Loucy (cell line): ENCODE measurements at regions not wholly inside any gene's neighbourhood (a gene's known extent, or its start where the extent isn't known, plus 50 kb on each side); places are given as distances from the start of the nearest gene placed in this dataset.

Experiments used
- H2AFZ ChIP-seq: fragments of 200-600 bp; sonication (generic); 2 replicates; pipeline ENCODE4 v1.6.0; 2016; ENCODE audit warnings: antibody characterized with exemption, mild to moderate bottlenecking, low read length, moderate library complexity
- H3F3A ChIP-seq: fragments of 200-600 bp; 2 replicates; pipeline ENCODE4 v1.6.0; 2016; ENCODE audit warnings: antibody characterized with exemption, low read depth, mild to moderate bottlenecking
- H3K27me3 ChIP-seq: fragments of 200-600 bp; sonication (generic); 2 replicates; pipeline ENCODE4 v1.6.1; 2014; ENCODE audit warnings: low read length, mild to moderate bottlenecking; ENCODE audit not compliant: insufficient read depth, poor library complexity, severe bottlenecking
- H3K36me3 ChIP-seq: fragments of 200-600 bp; sonication (generic); 2 replicates; pipeline ENCODE4 v1.6.1; 2016; ENCODE audit warnings: low read length; ENCODE audit not compliant: insufficient read depth
- H3K4me1 ChIP-seq: fragments of 200-600 bp; sonication (generic); 2 replicates; pipeline ENCODE4 v1.5.1; 2014; ENCODE audit warnings: low read length, mild to moderate bottlenecking; ENCODE audit not compliant: insufficient read depth, poor library complexity, severe bottlenecking
- H3K4me2 ChIP-seq: fragments of 200-600 bp; sonication (generic); 2 replicates; pipeline ENCODE4 v1.6.0; 2014; ENCODE audit warnings: antibody characterized with exemption, low read length, low read depth, mild to moderate bottlenecking; ENCODE audit not compliant: poor library complexity, severe bottlenecking
- H3K4me3 ChIP-seq: fragments of 200-600 bp; sonication (generic); 2 replicates; pipeline ENCODE4 v1.5.1; 2014; ENCODE audit warnings: low read length, mild to moderate bottlenecking, mixed read lengths; ENCODE audit not compliant: poor library complexity, severe bottlenecking
- H3K79me2 ChIP-seq: fragments of 200-600 bp; sonication (generic); 2 replicates; pipeline ENCODE4 v1.6.1; 2014; ENCODE audit warnings: low read length; ENCODE audit not compliant: insufficient read depth
- H3K9ac ChIP-seq: fragments of 200-600 bp; sonication (generic); 2 replicates; pipeline ENCODE4 v1.6.0; 2014; ENCODE audit warnings: mild to moderate bottlenecking, low read depth, low read length, moderate library complexity; ENCODE audit not compliant: poor library complexity, severe bottlenecking
- H3K9me2 ChIP-seq: fragments of 200-600 bp; sonication (generic); replicated peaks from 2 replicates; pipeline ENCODE4 v1.6.1; 2016; ENCODE audit warnings: low read depth, low read length, mixed read lengths
- H3K9me3 ChIP-seq: fragments of 200-600 bp; sonication (generic); 2 replicates; pipeline ENCODE4 v1.6.1; 2014; ENCODE audit warnings: mild to moderate bottlenecking, antibody characterized with exemption, low read length, low read depth; ENCODE audit not compliant: insufficient read depth
- H4K20me1 ChIP-seq: fragments of 200-600 bp; sonication (generic); 2 replicates; pipeline ENCODE4 v1.6.0; 2014; ENCODE audit warnings: antibody characterized with exemption, low read length, mild to moderate bottlenecking; ENCODE audit not compliant: insufficient read depth, poor library complexity, severe bottlenecking
- EZH2phosphoT487 ChIP-seq: fragments of 200-600 bp; IDR thresholded peaks from 2 replicates; pipeline ENCODE4 v1.6.1; 2018; ENCODE audit warnings: antibody characterized with exemption, mild to moderate bottlenecking, moderate library complexity, borderline replicate concordance
- TF ChIP-seq, protein P1 (sequence below): fragments of 200-600 bp; sonication (generic); conservative IDR thresholded peaks from 2 replicates; pipeline ENCODE4 v1.5.1; 2014; ENCODE audit warnings: mild to moderate bottlenecking, antibody characterized with exemption, low read length

DNA sequence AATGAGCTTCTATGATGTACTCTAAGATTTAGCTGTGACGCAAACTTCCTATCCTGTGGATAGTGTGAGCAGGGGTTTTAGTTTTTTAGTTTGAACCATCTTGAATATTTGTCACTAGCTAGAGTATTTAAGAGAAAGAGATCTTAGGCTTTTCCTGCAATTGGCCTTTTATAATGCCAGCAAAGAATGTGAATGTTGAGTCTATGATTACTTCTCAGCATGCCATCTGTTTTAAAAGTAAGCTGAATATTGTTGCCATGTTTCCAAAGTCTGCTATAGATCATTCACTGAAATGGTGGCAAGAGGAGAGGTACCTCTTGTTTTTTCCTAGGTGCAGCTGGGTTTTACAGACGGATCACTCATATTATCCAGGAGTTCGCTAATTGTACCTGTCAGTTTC lies 1783.6 kb upstream of the FLRT2 start:
- Histone ChIP-seq H3K4me3 (no peak overlapping the region), H4K20me1 (no peaks in the 10 kb centered on the region), H2AFZ (no peak overlapping the region), H3K9ac (no peak overlapping the region), H3K4me2 (no peak overlapping the region), H3K9me2 (no peaks in the 10 kb centered on the region), H3K79me2 (no peaks in the 10 kb centered on the region), H3K36me3 (no peaks in the 10 kb centered on the region), H3K27me3 (no peaks in the 10 kb centered on the region), H3K4me1 (no peaks in the 10 kb centered on the region), H3K9me3 (no peaks in the 10 kb centered on the region), H3F3A (no peaks in the 10 kb centered on the region)
- TF ChIP-seq, protein P1, sequence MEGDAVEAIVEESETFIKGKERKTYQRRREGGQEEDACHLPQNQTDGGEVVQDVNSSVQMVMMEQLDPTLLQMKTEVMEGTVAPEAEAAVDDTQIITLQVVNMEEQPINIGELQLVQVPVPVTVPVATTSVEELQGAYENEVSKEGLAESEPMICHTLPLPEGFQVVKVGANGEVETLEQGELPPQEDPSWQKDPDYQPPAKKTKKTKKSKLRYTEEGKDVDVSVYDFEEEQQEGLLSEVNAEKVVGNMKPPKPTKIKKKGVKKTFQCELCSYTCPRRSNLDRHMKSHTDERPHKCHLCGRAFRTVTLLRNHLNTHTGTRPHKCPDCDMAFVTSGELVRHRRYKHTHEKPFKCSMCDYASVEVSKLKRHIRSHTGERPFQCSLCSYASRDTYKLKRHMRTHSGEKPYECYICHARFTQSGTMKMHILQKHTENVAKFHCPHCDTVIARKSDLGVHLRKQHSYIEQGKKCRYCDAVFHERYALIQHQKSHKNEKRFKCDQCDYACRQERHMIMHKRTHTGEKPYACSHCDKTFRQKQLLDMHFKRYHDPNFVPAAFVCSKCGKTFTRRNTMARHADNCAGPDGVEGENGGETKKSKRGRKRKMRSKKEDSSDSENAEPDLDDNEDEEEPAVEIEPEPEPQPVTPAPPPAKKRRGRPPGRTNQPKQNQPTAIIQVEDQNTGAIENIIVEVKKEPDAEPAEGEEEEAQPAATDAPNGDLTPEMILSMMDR, result no peak
- no peak for TF ChIP-seq EZH2phosphoT487

DNA sequence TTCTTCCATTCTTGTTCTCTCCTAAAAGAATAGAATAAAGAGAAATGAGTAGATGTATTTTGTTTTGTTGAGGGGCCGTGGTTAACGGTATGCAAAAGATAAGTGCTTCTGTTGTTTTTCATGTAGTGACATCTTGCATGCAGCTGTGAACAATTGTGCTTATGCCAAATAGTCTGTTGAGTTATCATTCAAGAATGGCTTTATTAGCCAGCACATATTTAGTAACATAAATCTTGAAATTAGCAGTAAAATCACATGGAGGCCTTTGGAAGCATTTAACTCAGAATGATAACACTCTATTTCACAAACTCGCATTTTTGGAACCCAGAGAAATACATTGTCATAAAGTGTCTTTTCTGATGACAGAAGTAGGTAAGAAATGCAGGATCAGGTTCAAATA lies 1772.0 kb upstream of the FLRT2 start:
- Histone ChIP-seq H3K9ac (no peak overlapping the region), H3K9me2 (no peaks in the 10 kb centered on the region), H2AFZ (no peak overlapping the region), H3K27me3 (no peaks in the 10 kb centered on the region), H3K79me2 (no peaks in the 10 kb centered on the region), H4K20me1 (no peaks in the 10 kb centered on the region), H3K4me2 (no peak overlapping the region), H3K4me1 (no peaks in the 10 kb centered on the region), H3K4me3 (no peak overlapping the region), H3K36me3 (no peaks in the 10 kb centered on the region), H3K9me3 (no peaks in the 10 kb centered on the region), H3F3A (no peaks in the 10 kb centered on the region)
- TF ChIP-seq, protein P1, result no peak
- no peak for TF ChIP-seq EZH2phosphoT487

DNA sequence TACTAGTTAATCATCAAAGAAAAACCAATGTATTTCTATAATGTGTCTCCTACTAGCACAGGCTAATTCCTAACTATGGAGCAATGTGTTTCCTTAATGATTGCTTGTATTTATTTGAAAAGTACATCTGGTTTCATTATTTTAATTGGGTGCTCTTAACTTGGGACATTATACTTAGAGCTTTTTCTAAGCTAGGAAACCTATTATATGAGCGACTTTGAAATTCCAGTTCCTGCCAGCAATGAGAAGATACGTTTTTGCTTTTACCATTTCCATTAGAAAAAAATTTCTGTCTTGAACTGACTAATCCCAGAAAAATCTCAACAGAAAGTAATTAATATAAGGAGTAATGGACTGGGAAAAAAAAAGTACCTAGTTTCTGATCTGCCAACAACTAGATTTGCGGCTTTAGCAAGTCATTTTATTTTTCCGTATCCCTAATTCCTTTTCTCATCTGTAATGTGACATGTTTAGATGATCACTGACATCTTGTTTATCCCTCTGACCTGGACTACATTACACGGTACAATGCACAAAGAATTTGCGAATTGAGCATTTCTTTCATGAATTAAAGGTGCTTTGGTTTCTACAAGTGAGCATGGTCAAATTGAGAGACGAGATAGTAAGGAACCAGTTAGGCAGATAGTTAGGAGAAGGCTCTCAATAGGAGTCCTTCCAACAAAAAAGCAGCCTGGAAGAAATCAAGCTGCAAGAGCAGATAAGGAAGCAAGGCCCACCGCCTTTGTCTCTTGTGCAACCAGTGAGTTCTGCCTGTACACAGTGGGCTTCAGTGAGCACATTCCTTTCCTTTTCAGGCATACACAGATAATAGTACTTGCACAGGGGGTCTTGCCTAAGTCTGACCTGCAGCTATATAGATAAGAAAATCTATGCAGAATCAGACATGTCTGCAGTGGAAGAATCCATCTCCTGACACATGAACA lies 1765.0 kb upstream of the FLRT2 start:
- Histone ChIP-seq H3K9me3 (no peaks in the 10 kb centered on the region; the same call in 1 of the 2 replicates), H3K79me2 (no peaks in the 10 kb centered on the region), H3K9ac (no peak overlapping the region), H2AFZ (no peak overlapping the region), H4K20me1 (no peaks in the 10 kb centered on the region), H3K4me2 (no peak overlapping the region), H3K9me2 (0 out of 2 replicates have a peak, but pooled peaks cover 6% of the 10 kb centered on the region), H3K4me1 (no peaks in the 10 kb centered on the region), H3K27me3 (no peaks in the 10 kb centered on the region), H3K36me3 (no peaks in the 10 kb centered on the region), H3F3A (no peaks in the 10 kb centered on the region), H3K4me3 (no peak overlapping the region)
- TF ChIP-seq, protein P1, result no peak
- TF ChIP-seq EZH2phosphoT487, result no peak
